ENCODE measurements at regions not wholly inside any gene's neighbourhood (a gene's known extent, or its start where the extent isn't known, plus 50 kb on each side); places are given as distances from the start of the nearest gene placed in this dataset.

GRCh38 chr2:57867730-57868129 is 178.9 kb upstream of the VRK2 start:
- Histone ChIP-seq H3K4me3 (ENCODE audit: low read length) (no peak overlapping the region), H4K20me1 (ENCODE audit: insufficient read depth, low read depth, low read length) (no peaks in the 10 kb centered on the region)

GRCh38 chr2:57868619-57869139 is 177.9 kb upstream of the VRK2 start:
- no peaks in the 10 kb centered on the region for H3K36me3 ChIP-seq (ENCODE audit: insufficient read depth, low read length)
- H3K9ac ChIP-seq (ENCODE audit: low read length) = no peak overlapping the region
- H3K4me3 ChIP-seq (ENCODE audit: low read length) = no peak overlapping the region
- H3K79me2 ChIP-seq (ENCODE audit: low read length) = no peaks in the 10 kb centered on the region
- H3K4me1 ChIP-seq (ENCODE audit: low read length) = no peaks in the 10 kb centered on the region
- H4K20me1 ChIP-seq (ENCODE audit: insufficient read depth, low read depth, low read length) = no peaks in the 10 kb centered on the region
- no peak overlapping the region for H3K27ac ChIP-seq (ENCODE audit: low read length)
- no peaks in the 10 kb centered on the region for H3K27me3 ChIP-seq (ENCODE audit: low read length)
- no peaks in the 10 kb centered on the region for H3K9me2 ChIP-seq (replicated peaks; ENCODE audit: insufficient read depth, low read length)
- no peak for DNase-seq
- no peaks in the 10 kb centered on the region for H3K9me3 ChIP-seq (ENCODE audit: low read length)
- no peak overlapping the region for H2AFZ ChIP-seq (ENCODE audit: low read length)
- H3K4me2 ChIP-seq (ENCODE audit: low read depth, low read length, poor library complexity, severe bottlenecking) = no peak overlapping the region

More at GRCh38 chr2:57867730-57868129, 178.9 kb upstream of the VRK2 start:
- Histone ChIP-seq H3K27ac (ENCODE audit: low read length) (no peak overlapping the region), H3K9ac (ENCODE audit: low read length) (no peak overlapping the region), H3K4me2 (ENCODE audit: low read depth, low read length, poor library complexity, severe bottlenecking) (no peak overlapping the region), H3K9me2 (replicated peaks; ENCODE audit: insufficient read depth, low read length) (no peaks in the 10 kb centered on the region), H3K9me3 (ENCODE audit: low read length) (no peaks in the 10 kb centered on the region), H3K36me3 (ENCODE audit: insufficient read depth, low read length) (no peaks in the 10 kb centered on the region), H3K27me3 (ENCODE audit: low read length) (no peaks in the 10 kb centered on the region), H2AFZ (ENCODE audit: low read length) (no peak overlapping the region), H3K79me2 (ENCODE audit: low read length) (no peaks in the 10 kb centered on the region), H3K4me1 (ENCODE audit: low read length) (no peaks in the 10 kb centered on the region)
- DNase-seq = no peak

DNA sequence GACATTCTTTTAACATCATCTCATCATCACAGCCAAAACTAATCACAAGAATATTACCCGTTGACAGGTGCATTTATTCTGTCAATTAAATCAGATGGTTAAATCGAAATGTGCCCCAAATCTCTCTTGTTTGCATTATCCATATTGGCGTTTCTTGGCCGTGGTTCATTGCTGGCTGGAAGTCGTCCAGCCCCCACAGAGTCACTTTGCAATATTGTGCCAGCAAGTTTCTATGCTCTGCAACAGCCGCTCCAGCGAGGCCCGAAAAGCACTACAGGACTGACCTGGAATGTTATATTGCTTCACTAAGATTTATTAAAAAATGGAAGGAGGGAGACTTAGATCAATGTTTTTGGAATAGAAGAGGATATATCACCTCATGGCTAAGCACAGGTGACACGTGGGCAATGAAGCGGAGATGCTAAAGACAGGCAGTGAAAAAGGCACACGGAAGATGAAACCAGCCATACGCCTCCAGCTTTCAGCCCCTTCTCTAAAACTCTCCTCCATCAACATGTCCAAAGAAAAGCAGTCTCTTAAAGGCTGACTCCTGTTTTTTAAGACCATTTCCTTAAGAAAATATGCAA is 176.8 kb upstream of the VRK2 start:
- no peak for DNase-seq
- no peak overlapping the region for H3K27ac ChIP-seq (ENCODE audit: low read length)
- H3K9me2 ChIP-seq (replicated peaks; ENCODE audit: insufficient read depth, low read length) = no peaks in the 10 kb centered on the region
- no peak overlapping the region for H3K4me3 ChIP-seq (ENCODE audit: low read length)
- no peaks in the 10 kb centered on the region for H4K20me1 ChIP-seq (ENCODE audit: insufficient read depth, low read depth, low read length)
- no peaks in the 10 kb centered on the region for H3K79me2 ChIP-seq (ENCODE audit: low read length)
- H3K9ac ChIP-seq (ENCODE audit: low read length) = no peak overlapping the region
- no peaks in the 10 kb centered on the region for H3K4me1 ChIP-seq (ENCODE audit: low read length)
- H3K9me3 ChIP-seq (ENCODE audit: low read length) = no peaks in the 10 kb centered on the region
- H2AFZ ChIP-seq (ENCODE audit: low read length) = no peak overlapping the region
- no peaks in the 10 kb centered on the region for H3K27me3 ChIP-seq (ENCODE audit: low read length)
- H3K36me3 ChIP-seq (ENCODE audit: insufficient read depth, low read length) = no peaks in the 10 kb centered on the region
- no peak overlapping the region for H3K4me2 ChIP-seq (ENCODE audit: low read depth, low read length, poor library complexity, severe bottlenecking)

DNA sequence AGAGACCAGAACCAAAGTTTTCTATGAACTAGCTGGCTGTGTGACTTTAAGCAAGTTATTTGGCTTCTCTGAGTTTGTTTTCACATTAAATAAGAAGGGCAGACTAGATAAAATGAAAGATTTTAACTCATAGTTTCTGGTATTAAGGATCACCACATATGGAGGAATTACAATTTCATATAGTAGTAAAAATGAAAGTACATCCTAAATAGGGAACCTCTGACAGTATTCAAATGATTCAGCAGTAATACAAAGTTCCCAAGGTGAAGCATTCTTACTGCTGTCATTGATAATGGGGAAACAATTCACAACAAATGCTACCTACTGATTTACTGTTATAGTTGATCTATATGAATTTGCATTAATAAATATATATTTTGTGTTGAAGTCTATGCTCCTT is 170.3 kb upstream of the VRK2 start:
- no peak for DNase-seq
- Histone ChIP-seq H3K4me3 (ENCODE audit: low read length) (no peak overlapping the region), H3K79me2 (ENCODE audit: low read length) (no peaks in the 10 kb centered on the region), H3K9me2 (replicated peaks; ENCODE audit: insufficient read depth, low read length) (0 out of 2 replicates have a peak, but pooled peaks cover 3% of the 10 kb centered on the region), H3K4me1 (ENCODE audit: low read length) (peaks cover 11% of the 10 kb centered on the region), H3K36me3 (ENCODE audit: insufficient read depth, low read length) (no peaks in the 10 kb centered on the region), H3K9ac (ENCODE audit: low read length) (no peak overlapping the region), H3K9me3 (ENCODE audit: low read length) (no peaks in the 10 kb centered on the region), H3K27ac (ENCODE audit: low read length) (no peak overlapping the region), H4K20me1 (ENCODE audit: insufficient read depth, low read depth, low read length) (no peaks in the 10 kb centered on the region), H3K4me2 (ENCODE audit: low read depth, low read length, poor library complexity, severe bottlenecking) (no peak overlapping the region), H2AFZ (ENCODE audit: low read length) (no peak overlapping the region), H3K27me3 (ENCODE audit: low read length) (no peaks in the 10 kb centered on the region)

DNA sequence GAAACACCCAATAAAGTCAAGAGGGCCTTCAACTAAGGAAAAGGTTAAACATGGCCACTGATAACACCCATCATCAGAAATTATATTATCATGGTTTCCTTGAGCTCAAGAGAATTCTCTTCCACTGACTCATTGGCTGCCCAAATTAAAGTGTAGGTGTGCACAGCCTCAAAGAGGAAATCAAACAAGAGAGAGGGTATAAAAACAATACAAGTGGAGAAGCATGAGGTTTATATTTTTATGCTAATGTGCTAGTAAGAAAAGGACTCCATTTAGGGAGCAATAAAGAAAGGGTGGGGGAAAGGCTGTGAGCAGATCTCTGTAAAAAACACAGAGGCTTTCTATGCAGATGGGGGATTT is 168.8 kb upstream of the VRK2 start:
- Histone ChIP-seq H2AFZ (ENCODE audit: low read length) (no peak overlapping the region), H3K4me1 (ENCODE audit: low read length) (peaks cover 11% of the 10 kb centered on the region), H3K27ac (ENCODE audit: low read length) (no peak overlapping the region), H3K36me3 (ENCODE audit: insufficient read depth, low read length) (no peaks in the 10 kb centered on the region), H3K9me3 (ENCODE audit: low read length) (no peaks in the 10 kb centered on the region), H3K9me2 (replicated peaks; ENCODE audit: insufficient read depth, low read length) (0 out of 2 replicates have a peak, but pooled peaks cover 3% of the 10 kb centered on the region), H4K20me1 (ENCODE audit: insufficient read depth, low read depth, low read length) (no peaks in the 10 kb centered on the region), H3K4me3 (ENCODE audit: low read length) (no peak overlapping the region), H3K9ac (ENCODE audit: low read length) (no peak overlapping the region), H3K27me3 (ENCODE audit: low read length) (no peaks in the 10 kb centered on the region), H3K79me2 (ENCODE audit: low read length) (no peaks in the 10 kb centered on the region), H3K4me2 (ENCODE audit: low read depth, low read length, poor library complexity, severe bottlenecking) (no peak overlapping the region)
- no peak for DNase-seq

DNA sequence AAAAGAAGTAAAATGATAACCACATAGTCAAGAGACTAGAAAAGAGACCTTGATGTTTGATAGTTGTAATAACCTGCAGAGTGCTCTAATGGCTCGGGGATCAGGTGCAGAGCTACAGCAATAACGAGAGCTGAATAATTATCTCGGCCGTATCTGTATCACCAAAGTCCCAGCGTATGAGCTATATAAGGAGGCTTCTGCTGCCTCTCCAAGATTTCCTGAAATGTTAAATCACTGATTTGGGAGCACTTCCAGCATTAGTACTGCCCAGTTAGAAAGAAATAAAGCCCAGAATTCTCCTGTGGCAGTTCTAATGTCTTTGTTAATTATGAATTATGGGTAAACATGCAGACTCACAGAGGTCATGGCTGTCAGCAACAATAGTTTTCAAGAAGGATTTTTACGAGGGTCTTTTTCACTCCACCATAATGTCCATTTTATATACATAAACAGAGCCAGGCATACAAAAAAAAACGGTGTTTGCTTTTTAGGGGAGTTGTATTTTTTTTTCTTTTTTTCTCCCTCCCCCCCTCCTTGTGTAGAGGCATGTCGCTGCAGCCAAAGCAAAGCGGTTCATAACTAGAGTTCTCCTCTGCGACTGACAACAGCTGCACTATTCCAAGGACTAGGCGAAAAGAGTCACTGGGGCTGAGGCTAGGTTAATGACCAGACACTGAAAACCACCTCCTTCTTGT is 168.3 kb upstream of the VRK2 start:
- no peaks in the 10 kb centered on the region for H3K79me2 ChIP-seq (ENCODE audit: low read length)
- no peak for DNase-seq
- no peaks in the 10 kb centered on the region for H3K36me3 ChIP-seq (ENCODE audit: insufficient read depth, low read length)
- peaks cover 11% of the 10 kb centered on the region for H3K4me1 ChIP-seq (ENCODE audit: low read length)
- H3K27me3 ChIP-seq (ENCODE audit: low read length) = no peaks in the 10 kb centered on the region
- H3K4me3 ChIP-seq (ENCODE audit: low read length) = no peak overlapping the region
- H3K9me2 ChIP-seq (replicated peaks; ENCODE audit: insufficient read depth, low read length) = 0 out of 2 replicates have a peak, but pooled peaks cover 3% of the 10 kb centered on the region
- H2AFZ ChIP-seq (ENCODE audit: low read length) = no peak overlapping the region
- no peaks in the 10 kb centered on the region for H3K9me3 ChIP-seq (ENCODE audit: low read length)
- no peak overlapping the region for H3K27ac ChIP-seq (ENCODE audit: low read length)
- no peaks in the 10 kb centered on the region for H4K20me1 ChIP-seq (ENCODE audit: insufficient read depth, low read depth, low read length)
- H3K9ac ChIP-seq (ENCODE audit: low read length) = no peak overlapping the region
- no peak overlapping the region for H3K4me2 ChIP-seq (ENCODE audit: low read depth, low read length, poor library complexity, severe bottlenecking)

DNA sequence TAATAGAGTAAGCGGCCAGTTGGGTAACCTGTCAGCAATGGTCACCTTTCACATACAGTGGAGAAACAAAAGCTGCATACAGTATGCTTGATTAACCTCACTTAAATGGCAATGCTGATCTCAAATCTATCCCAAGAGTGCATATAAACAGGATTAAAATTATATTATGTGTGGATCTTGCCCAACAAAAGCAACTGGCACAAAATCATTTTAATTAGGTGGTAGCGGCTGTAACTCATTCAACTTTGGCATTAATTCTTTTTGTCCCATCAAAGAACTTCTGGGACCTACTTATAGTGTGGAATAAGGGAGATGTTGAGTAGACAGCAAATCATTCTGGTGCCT is 167.8 kb upstream of the VRK2 start:
- Histone ChIP-seq H3K27me3 (ENCODE audit: low read length) (no peaks in the 10 kb centered on the region), H3K9me2 (replicated peaks; ENCODE audit: insufficient read depth, low read length) (0 out of 2 replicates have a peak, but pooled peaks cover 3% of the 10 kb centered on the region), H3K36me3 (ENCODE audit: insufficient read depth, low read length) (no peaks in the 10 kb centered on the region), H3K9me3 (ENCODE audit: low read length) (no peaks in the 10 kb centered on the region), H2AFZ (ENCODE audit: low read length) (no peak overlapping the region), H3K4me3 (ENCODE audit: low read length) (no peak overlapping the region), H3K27ac (ENCODE audit: low read length) (no peak overlapping the region), H3K4me2 (ENCODE audit: low read depth, low read length, poor library complexity, severe bottlenecking) (no peak overlapping the region), H3K4me1 (ENCODE audit: low read length) (peaks cover 11% of the 10 kb centered on the region), H4K20me1 (ENCODE audit: insufficient read depth, low read depth, low read length) (no peaks in the 10 kb centered on the region), H3K9ac (ENCODE audit: low read length) (no peak overlapping the region), H3K79me2 (ENCODE audit: low read length) (no peaks in the 10 kb centered on the region)
- DNase-seq = no peak

DNA sequence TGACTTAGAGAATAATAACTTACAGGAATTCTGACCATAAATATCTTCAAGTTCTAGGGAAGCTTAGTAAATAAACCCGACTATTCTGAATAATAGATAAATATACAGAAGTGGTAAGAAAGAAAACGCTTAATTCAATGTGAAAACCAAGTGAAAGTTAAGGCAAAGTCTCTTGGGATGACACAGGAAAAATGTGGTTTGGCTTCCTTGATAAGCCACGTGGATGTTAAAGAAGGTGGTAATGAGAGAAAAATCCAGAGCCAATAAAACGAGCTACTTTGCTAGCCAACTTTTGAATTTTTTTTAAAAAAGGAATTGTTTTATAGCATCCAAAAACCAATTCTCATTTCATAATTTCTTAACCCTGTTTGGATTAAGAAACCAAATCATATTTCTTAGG is 166.2 kb upstream of the VRK2 start:
- Histone ChIP-seq H3K27ac (ENCODE audit: low read length) (no peak overlapping the region), H3K4me3 (ENCODE audit: low read length) (no peak overlapping the region), H3K9ac (ENCODE audit: low read length) (no peak overlapping the region), H3K9me3 (ENCODE audit: low read length) (no peaks in the 10 kb centered on the region), H4K20me1 (ENCODE audit: insufficient read depth, low read depth, low read length) (no peaks in the 10 kb centered on the region), H3K9me2 (replicated peaks; ENCODE audit: insufficient read depth, low read length) (0 out of 2 replicates have a peak, but pooled peaks cover 3% of the 10 kb centered on the region), H3K27me3 (ENCODE audit: low read length) (no peaks in the 10 kb centered on the region), H3K79me2 (ENCODE audit: low read length) (no peaks in the 10 kb centered on the region), H3K4me2 (ENCODE audit: low read depth, low read length, poor library complexity, severe bottlenecking) (no peak overlapping the region), H2AFZ (ENCODE audit: low read length) (no peak overlapping the region), H3K4me1 (ENCODE audit: low read length) (peaks cover 11% of the 10 kb centered on the region), H3K36me3 (ENCODE audit: insufficient read depth, low read length) (no peaks in the 10 kb centered on the region)
- DNase-seq = no peak

Measured in Karpas-422 (cell line).